ENCODE measurements at regions not wholly inside any gene's neighbourhood (a gene's known extent, or its start where the extent isn't known, plus 50 kb on each side); places are given as distances from the start of the nearest gene placed in this dataset.

DNA sequence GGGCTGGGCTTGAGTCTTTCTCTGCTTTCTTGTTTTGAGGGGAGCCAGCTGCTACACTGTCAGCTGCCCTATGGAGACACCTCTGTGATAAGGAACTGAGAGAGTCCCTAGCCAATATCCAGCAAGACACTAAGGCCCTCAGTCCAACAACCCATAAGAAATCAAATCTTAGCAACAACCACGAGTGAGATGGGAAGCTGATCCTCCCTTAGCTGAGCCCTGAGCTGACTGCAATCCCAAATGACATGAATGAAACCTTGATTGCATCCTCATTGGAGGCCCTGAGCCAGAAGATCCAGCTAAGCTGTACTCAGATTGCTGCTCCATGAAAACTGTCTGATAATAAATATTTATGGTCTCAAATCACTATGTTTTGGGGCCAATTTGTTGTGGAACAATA is 302.1 kb upstream of the MME start:
- no peak overlapping the region for H3K4me3 Mint-ChIP-seq
- no peaks in the 10 kb centered on the region for H3K36me3 Mint-ChIP-seq (ENCODE audit: low read depth)
- H3K4me1 Mint-ChIP-seq (ENCODE audit: low read depth): peaks cover 55% of the 10 kb centered on the region
- intact Hi-C loops (cut with micrococcal nuclease): no loop called here
- H3K27me3 Mint-ChIP-seq: no peaks in the 10 kb centered on the region
- no peaks in the 10 kb centered on the region for H3K9me3 Mint-ChIP-seq
- no peak overlapping the region for H3K27ac Mint-ChIP-seq

GRCh38 chr3:154776549-154777225 is 303.4 kb upstream of the MME start:
- H3K27ac Mint-ChIP-seq: peak overlapping the region; percentile 41
- H3K4me3 Mint-ChIP-seq: no peak overlapping the region
- peaks cover 41% of the 10 kb centered on the region for H3K4me1 Mint-ChIP-seq (ENCODE audit: low read depth)
- H3K36me3 Mint-ChIP-seq (ENCODE audit: low read depth): no peaks in the 10 kb centered on the region
- H3K27me3 Mint-ChIP-seq: no peaks in the 10 kb centered on the region
- intact Hi-C loops (cut with micrococcal nuclease): no loop called here
- no peaks in the 10 kb centered on the region for H3K9me3 Mint-ChIP-seq

- no peaks in the 10 kb centered on the region for H3K27me3 Mint-ChIP-seq
- peaks cover 36% of the 10 kb centered on the region for H3K4me1 Mint-ChIP-seq (ENCODE audit: low read depth)
- intact Hi-C loops (cut with micrococcal nuclease): no loop called here
Observed at GRCh38 chr3:154775821-154776548, 304.1 kb upstream of the MME start.

DNA sequence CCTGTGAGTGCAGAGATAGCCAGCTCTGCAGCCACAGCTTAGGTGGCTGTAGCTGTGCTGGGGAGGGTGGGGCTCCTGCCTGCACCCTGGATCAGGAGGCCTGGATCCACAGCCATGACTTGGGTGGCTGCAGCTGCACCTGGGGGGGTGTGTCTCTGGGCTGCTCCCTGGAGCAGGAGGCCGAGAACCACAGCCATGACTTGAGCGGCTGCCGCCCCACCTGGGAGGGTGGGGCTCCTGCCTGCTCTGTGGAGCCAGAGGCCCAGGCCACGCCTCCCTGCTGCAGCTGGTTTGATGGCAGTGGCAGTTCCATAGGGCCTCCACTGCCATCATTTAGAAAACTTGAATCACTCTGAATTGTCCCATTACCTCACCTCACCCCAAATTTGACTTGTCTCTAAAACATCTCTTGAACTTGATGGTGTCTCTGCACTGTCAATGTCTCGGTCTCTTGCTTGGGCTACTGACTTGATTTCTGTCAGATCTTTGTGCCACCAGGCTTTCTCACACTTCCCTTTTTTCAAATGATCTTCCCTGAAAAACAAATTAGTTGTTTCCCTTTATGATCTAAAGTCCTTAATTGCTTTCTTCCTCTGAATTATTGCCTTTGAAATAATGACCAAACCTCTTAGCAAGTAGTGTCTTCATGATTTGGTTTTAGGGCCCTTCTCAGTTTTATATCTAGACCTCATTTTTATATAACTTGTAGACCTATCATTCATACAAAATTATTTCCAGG is 313.2 kb upstream of the MME start:
- intact Hi-C loops (cut with micrococcal nuclease): no loop called here

More at GRCh38 chr3:154775821-154776548, 304.1 kb upstream of the MME start:
- Mint-ChIP-seq H3K36me3 (ENCODE audit: low read depth) (no peaks in the 10 kb centered on the region), H3K9me3 (no peaks in the 10 kb centered on the region), H3K27ac (no peak overlapping the region), H3K4me3 (no peak overlapping the region)

DNA sequence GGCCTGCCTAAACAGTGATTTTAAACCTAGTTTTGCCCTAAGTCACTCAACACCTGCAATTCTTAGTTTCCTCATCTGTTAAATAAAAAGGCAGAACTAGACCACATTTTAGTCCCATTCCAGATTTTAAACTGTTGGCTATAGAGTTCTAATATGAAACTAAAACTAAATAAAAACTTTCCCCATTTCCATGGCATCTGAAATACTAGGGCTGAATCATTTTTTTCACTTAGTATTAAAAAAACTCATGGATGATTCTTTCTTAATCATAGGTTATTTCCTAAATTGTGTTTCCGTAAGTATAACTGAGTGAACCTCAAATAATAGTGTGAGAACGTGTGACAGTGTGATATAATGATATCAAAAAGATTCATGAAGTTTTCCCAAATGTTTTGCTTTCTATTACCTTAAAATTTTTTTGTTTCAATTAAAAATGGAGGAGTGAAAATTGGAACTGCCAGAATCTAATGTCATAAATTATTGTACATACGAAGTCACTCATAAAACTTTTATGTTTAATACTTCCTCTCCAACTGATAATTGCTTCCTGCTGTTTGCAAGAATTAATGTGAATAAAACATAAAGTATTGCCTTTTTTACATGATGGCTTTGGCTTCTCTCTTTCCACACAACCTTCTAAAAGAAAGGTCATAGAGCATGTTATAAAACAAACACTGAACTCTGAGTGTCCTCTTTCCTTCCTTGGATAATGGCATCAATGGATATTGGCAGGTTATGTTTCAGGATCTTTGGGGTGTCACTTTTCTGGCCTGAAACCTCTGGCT is 315.1 kb upstream of the MME start:
- Mint-ChIP-seq H3K27ac (no peak overlapping the region), H3K27me3 (no peaks in the 10 kb centered on the region), H3K4me3 (no peak overlapping the region), H3K9me3 (no peaks in the 10 kb centered on the region), H3K36me3 (ENCODE audit: low read depth) (no peaks in the 10 kb centered on the region), H3K4me1 (ENCODE audit: low read depth) (peaks cover 19% of the 10 kb centered on the region)
- intact Hi-C loops (cut with micrococcal nuclease): no loop called here

More for the DNA sequence above, 313.2 kb upstream of the MME start:
- H3K27me3 Mint-ChIP-seq: no peaks in the 10 kb centered on the region
- peak overlapping the region; percentile 20 for H3K27ac Mint-ChIP-seq
- H3K4me3 Mint-ChIP-seq: no peak overlapping the region
- H3K4me1 Mint-ChIP-seq (ENCODE audit: low read depth): peaks cover 19% of the 10 kb centered on the region
- H3K36me3 Mint-ChIP-seq (ENCODE audit: low read depth): no peaks in the 10 kb centered on the region
- no peaks in the 10 kb centered on the region for H3K9me3 Mint-ChIP-seq

- H3K27ac Mint-ChIP-seq: no peak overlapping the region
- H3K36me3 Mint-ChIP-seq (ENCODE audit: low read depth): no peaks in the 10 kb centered on the region
- no peaks in the 10 kb centered on the region for H3K9me3 Mint-ChIP-seq
Observed at GRCh38 chr3:154762486-154762885, 317.6 kb upstream of the MME start.

DNA sequence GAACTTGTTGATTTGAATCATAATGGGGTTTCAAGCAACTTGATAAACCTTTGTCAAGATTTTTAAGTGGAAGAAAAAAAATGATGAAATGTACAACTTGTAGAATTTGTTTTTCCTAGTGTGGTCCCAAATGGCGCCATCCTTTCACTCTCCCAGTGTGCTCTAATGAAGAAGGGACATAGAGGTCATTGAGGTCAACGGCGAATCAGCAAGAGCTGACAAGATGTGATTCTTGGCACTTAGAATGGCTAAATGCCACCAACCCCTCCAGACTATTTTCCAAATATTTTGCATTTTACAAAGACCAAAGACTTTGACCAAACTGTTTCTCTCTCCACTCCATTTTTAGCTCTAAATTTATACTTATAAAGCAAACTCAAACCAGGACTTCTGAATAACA is 320.2 kb upstream of the MME start:
- H3K4me3 Mint-ChIP-seq: no peak overlapping the region
- H3K4me1 Mint-ChIP-seq (ENCODE audit: low read depth): no peaks in the 10 kb centered on the region
- no peak overlapping the region for H3K27ac Mint-ChIP-seq
- no peaks in the 10 kb centered on the region for H3K9me3 Mint-ChIP-seq
- H3K27me3 Mint-ChIP-seq: no peaks in the 10 kb centered on the region
- intact Hi-C loops (cut with micrococcal nuclease): no loop called here
- no peaks in the 10 kb centered on the region for H3K36me3 Mint-ChIP-seq (ENCODE audit: low read depth)

More at GRCh38 chr3:154762486-154762885, 317.6 kb upstream of the MME start:
- Mint-ChIP-seq H3K4me3 (no peak overlapping the region), H3K4me1 (ENCODE audit: low read depth) (peaks cover 13% of the 10 kb centered on the region), H3K27me3 (no peaks in the 10 kb centered on the region)
- intact Hi-C loops (cut with micrococcal nuclease): no loop called here

GRCh38 chr3:154758109-154758868 is 321.8 kb upstream of the MME start:
- H3K9me3 Mint-ChIP-seq: no peaks in the 10 kb centered on the region
- no peak overlapping the region for H3K27ac Mint-ChIP-seq
- H3K4me1 Mint-ChIP-seq (ENCODE audit: low read depth): no peaks in the 10 kb centered on the region
- H3K27me3 Mint-ChIP-seq: no peaks in the 10 kb centered on the region
- intact Hi-C loops (cut with micrococcal nuclease): loop anchor here (1.0 kb wide), 1 partner anchor 565 kb away; no protein-coding TSS in a partner anchor
- H3K36me3 Mint-ChIP-seq (ENCODE audit: low read depth): no peaks in the 10 kb centered on the region
- no peak overlapping the region for H3K4me3 Mint-ChIP-seq

- H3K27me3 Mint-ChIP-seq: no peaks in the 10 kb centered on the region
- no peak overlapping the region for H3K27ac Mint-ChIP-seq
- intact Hi-C loops (cut with micrococcal nuclease): no loop called here
- H3K4me1 Mint-ChIP-seq (ENCODE audit: low read depth): no peaks in the 10 kb centered on the region
- H3K9me3 Mint-ChIP-seq: no peaks in the 10 kb centered on the region
- no peaks in the 10 kb centered on the region for H3K36me3 Mint-ChIP-seq (ENCODE audit: low read depth)
- H3K4me3 Mint-ChIP-seq: no peak overlapping the region
Observed at GRCh38 chr3:154753101-154753500, 323.1 kb upstream of the GPR149 start.

GRCh38 chr3:154749514-154749913 is 319.5 kb upstream of the GPR149 start:
- Mint-ChIP-seq H3K4me3 (no peak overlapping the region), H3K27ac (no peak overlapping the region), H3K27me3 (no peaks in the 10 kb centered on the region), H3K4me1 (ENCODE audit: low read depth) (no peaks in the 10 kb centered on the region), H3K9me3 (no peaks in the 10 kb centered on the region), H3K36me3 (ENCODE audit: low read depth) (no peaks in the 10 kb centered on the region)
- intact Hi-C loops (cut with micrococcal nuclease): loop anchor here (5.0 kb wide), 1 partner anchor 412 kb away; no protein-coding TSS in a partner anchor

DNA sequence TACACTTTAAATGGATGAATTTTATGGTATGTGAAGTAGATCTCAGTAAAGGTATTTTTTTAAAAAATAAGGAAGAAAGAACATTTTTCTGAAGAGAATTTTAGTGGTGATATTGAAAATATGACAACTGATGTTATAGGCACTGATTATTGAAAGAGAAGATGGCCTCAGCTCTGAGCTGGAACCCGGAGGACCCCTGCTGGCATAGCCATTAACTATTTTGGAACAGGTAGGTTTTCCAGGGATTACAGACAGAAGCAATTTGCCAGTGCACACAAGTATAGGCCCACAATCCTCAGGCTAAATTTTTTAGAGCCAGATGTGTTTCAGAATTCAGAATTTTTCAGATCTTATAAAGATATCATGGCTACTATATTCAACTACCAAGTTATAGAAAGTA is 315.9 kb upstream of the GPR149 start:
- Mint-ChIP-seq H3K27ac (no peak overlapping the region), H3K36me3 (ENCODE audit: low read depth) (no peaks in the 10 kb centered on the region), H3K27me3 (no peaks in the 10 kb centered on the region), H3K4me3 (no peak overlapping the region), H3K4me1 (ENCODE audit: low read depth) (no peaks in the 10 kb centered on the region), H3K9me3 (peaks cover 28% of the 10 kb centered on the region)
- intact Hi-C loops (cut with micrococcal nuclease): loop anchor here (5.0 kb wide), 1 partner anchor 409 kb away; no protein-coding TSS in a partner anchor

GRCh38 chr3:154745122-154745521 is 315.1 kb upstream of the GPR149 start:
- no peaks in the 10 kb centered on the region for H3K36me3 Mint-ChIP-seq (ENCODE audit: low read depth)
- no peaks in the 10 kb centered on the region for H3K27me3 Mint-ChIP-seq
- H3K4me3 Mint-ChIP-seq: no peak overlapping the region
- intact Hi-C loops (cut with micrococcal nuclease): loop anchor here (5.0 kb wide), 1 partner anchor 408 kb away; no protein-coding TSS in a partner anchor
- H3K9me3 Mint-ChIP-seq: peaks cover 32% of the 10 kb centered on the region
- no peaks in the 10 kb centered on the region for H3K4me1 Mint-ChIP-seq (ENCODE audit: low read depth)
- H3K27ac Mint-ChIP-seq: no peak overlapping the region

GRCh38 chr3:154743418-154743817 is 313.4 kb upstream of the GPR149 start:
- peaks cover 32% of the 10 kb centered on the region for H3K9me3 Mint-ChIP-seq
- intact Hi-C loops (cut with micrococcal nuclease): no loop called here
- H3K36me3 Mint-ChIP-seq (ENCODE audit: low read depth): no peaks in the 10 kb centered on the region

More at GRCh38 chr3:154743418-154743817, 313.4 kb upstream of the GPR149 start:
- H3K27me3 Mint-ChIP-seq: no peaks in the 10 kb centered on the region
- H3K4me3 Mint-ChIP-seq: no peak overlapping the region
- H3K27ac Mint-ChIP-seq: no peak overlapping the region
- H3K4me1 Mint-ChIP-seq (ENCODE audit: low read depth): no peaks in the 10 kb centered on the region

All from dendritic cell treated with granulocyte-macrophage colony-stimulating factor and Interleukin-4, amounts not matched to agents 40 ng/mL and 50 ng/mL, for 4 days (primary cell).